K562 (cell line): ENCODE measurements at regions not wholly inside any gene's neighbourhood (a gene's known extent, or its start where the extent isn't known, plus 50 kb on each side); places are given as distances from the start of the nearest gene placed in this dataset.

ENCODE experiments used
- ATAC-seq: fragments of 200-7000 bp; cut with Tn5 transposase; 3 replicates; pipeline ENCODE4 v1.9.1; 2020; ENCODE audit warnings: moderate library complexity
- BruUV-seq: library from RNA; stranded (reverse); fragments of 400-500 nt; replicated peaks from 2 replicates; lab custom pipeline; 2021; lab: Mats Ljungman, UMichigan
- CTCF ChIA-PET: fragments of 300-600 bp; formaldehyde crosslinking; extraction: SDS; loops from one replicate; lab custom pipeline; 2021; ENCODE audit warnings: low intra/inter-chr PET ratio; lab: Yijun Ruan, JAX
- POLR2A ChIA-PET: fragments of 300-600, 350-650 bp; sonication (Branson Sonifier 250); formaldehyde crosslinking; extraction: SDS; loops from one replicate; lab custom pipeline; 2021; ENCODE audit warnings: antibody characterized with exemption, inconsistent platforms; lab: Yijun Ruan, JAX
- DNase-seq, 4 experiments: peaks; one replicate each; pipeline versions ENCODE4 v3.0.0 to v3.0.0-alpha.2; 2011 to 2018; ENCODE audit warnings: low spot score in 3 of 4, mixed read lengths in 3 of 4; ENCODE audit errors: extremely low read depth in 1 of 4
- FAIRE-seq: peaks from 2 replicates; lab custom pipeline; 2011; peaks lifted over from hg19 to GRCh38; lab: Jason Lieb, UNC
- H2AFZ ChIP-seq: 2 replicates; pipeline ENCODE4 v1.6.0; 2011; ENCODE audit warnings: low read depth, low read length, control low read depth, inconsistent platforms
- H3K27ac ChIP-seq: fragments of 200-600 bp; 3 replicates; pipeline ENCODE4 v1.8.0; 2011; ENCODE audit warnings: low read depth, mild to moderate bottlenecking, control low read depth, inconsistent platforms, low read length, moderate library complexity, mixed read lengths; ENCODE audit errors: extremely low read depth
- H3K27me3 ChIP-seq, 2 experiments: fragments of 300-600 bp in 1 of 2; 2 replicates in 1 of 2; 3 replicates in 1 of 2; pipeline versions ENCODE4 v1.6.0 to v1.8.0; 2011; ENCODE audit warnings: inconsistent platforms in 2 of 2, low read length in 2 of 2, mild to moderate bottlenecking in 1 of 2, mixed read lengths in 1 of 2, moderate library complexity in 1 of 2; ENCODE audit not compliant: control insufficient read depth in 2 of 2, insufficient read depth in 2 of 2
- H3K36me3 ChIP-seq: fragments of 300-600 bp; 3 replicates; pipeline ENCODE4 v1.8.0; 2011; ENCODE audit warnings: mild to moderate bottlenecking, low read length, inconsistent platforms; ENCODE audit not compliant: control insufficient read depth, insufficient read depth
- H3K4me1 ChIP-seq, 2 experiments: fragments of 200-600 bp in 1 of 2; replicated peaks in 1 of 2; 2 replicates in 1 of 2; 3 replicates in 1 of 2; pipeline versions ENCODE4 v1.5.1 to v1.8.0; 2011; ENCODE audit warnings: inconsistent platforms in 2 of 2, low read length in 2 of 2, mild to moderate bottlenecking in 1 of 2, mixed read lengths in 1 of 2, moderate library complexity in 1 of 2; ENCODE audit not compliant: control insufficient read depth in 2 of 2, insufficient read depth in 2 of 2
- H3K4me2 ChIP-seq: 2 replicates; pipeline ENCODE4 v1.6.1; 2011; ENCODE audit warnings: low read length, control low read depth, inconsistent platforms, mixed read lengths; ENCODE audit not compliant: insufficient read depth
- H3K4me3 ChIP-seq: fragments of 200-600 bp; sonication (generic), shearing (Covaris generic); 2 replicates; pipeline ENCODE4 v1.5.1; 2016; ENCODE audit warnings: control low read depth, inconsistent platforms
- H3K79me2 ChIP-seq: fragments of 200-600 bp; 3 replicates; pipeline ENCODE4 v1.8.0; 2011; ENCODE audit warnings: low read length, inconsistent platforms; ENCODE audit not compliant: control insufficient read depth, insufficient read depth
- H3K9ac ChIP-seq, 2 experiments: 2 replicates each; pipeline versions ENCODE4 v1.6.0 to v1.6.1; 2011; ENCODE audit warnings: low read depth in 2 of 2, low read length in 2 of 2, control low read depth in 1 of 2, inconsistent platforms in 1 of 2, mild to moderate bottlenecking in 1 of 2, mixed read lengths in 1 of 2; ENCODE audit not compliant: insufficient read depth in 1 of 2
- H3K9me1 ChIP-seq: one replicate; pipeline ENCODE4 v1.6.0; 2011; ENCODE audit warnings: inconsistent platforms, mild to moderate bottlenecking, low read length, moderate library complexity; ENCODE audit not compliant: control insufficient read depth, insufficient read depth
- H3K9me3 ChIP-seq: replicated peaks from 2 replicates; pipeline ENCODE4 v1.5.1; 2011; ENCODE audit warnings: low read depth, low read length, inconsistent platforms; ENCODE audit not compliant: control insufficient read depth, insufficient read depth
- H4K20me1 ChIP-seq: replicated peaks from 2 replicates; pipeline ENCODE4 v1.6.1; 2011; ENCODE audit warnings: low read length, inconsistent platforms, mixed read lengths; ENCODE audit not compliant: control insufficient read depth, insufficient read depth
- BACH1 ChIP-seq: fragments of 200-800 bp; sonication (Bioruptor generic); IDR thresholded peaks from 2 replicates; pipeline ENCODE4 v1.6.1; 2016; ENCODE audit warnings: missing genetic modification characterization, missing compliant biosample characterization
- BCL6 ChIP-seq: fragments of 250-450 bp; sonication (Bioruptor Pico); IDR thresholded peaks from 2 replicates; pipeline ENCODE4 v1.4.0; 2020
- ETV6 ChIP-seq, 3 experiments: fragments of 150-350 bp in 1 of 3; sonication (generic) in 1 of 3; formaldehyde crosslinking in 1 of 3; IDR thresholded peaks; 2 replicates each; pipeline versions ENCODE4 v1.6.1 to v1.8.0; 2014 to 2022; ENCODE audit warnings: borderline replicate concordance in 2 of 3, low read depth in 2 of 3, antibody characterized with exemption in 1 of 3, low read length in 1 of 3, mild to moderate bottlenecking in 1 of 3, missing genetic modification reagents in 1 of 3
- FIP1L1 ChIP-seq: fragments of 200-400 bp; formaldehyde crosslinking; IDR thresholded peaks from 2 replicates; pipeline ENCODE4 v1.6.1; 2018; ENCODE audit warnings: mild to moderate bottlenecking, low read depth, low read length; ENCODE audit not compliant: poor library complexity, severe bottlenecking
- GATAD2B ChIP-seq: fragments of 450-650 bp; IDR thresholded peaks from 2 replicates; pipeline ENCODE4 v1.6.1; 2017; ENCODE audit warnings: mild to moderate bottlenecking, borderline replicate concordance
- HDAC8 ChIP-seq: fragments of 450-650 bp; IDR thresholded peaks from 2 replicates; pipeline ENCODE4 v1.6.1; 2016; ENCODE audit warnings: mild to moderate bottlenecking, missing genetic modification characterization, moderate library complexity, missing compliant biosample characterization
- KHSRP ChIP-seq: fragments of 450-650 bp; IDR thresholded peaks from 2 replicates; pipeline ENCODE4 v1.6.1; 2017
- THRAP3 ChIP-seq: fragments of 450-650 bp; IDR thresholded peaks from 2 replicates; pipeline ENCODE4 v1.6.1; 2016; ENCODE audit warnings: mild to moderate bottlenecking, inconsistent platforms, borderline replicate concordance
- ZNF174 ChIP-seq: fragments of 250-450 bp; sonication (Bioruptor Pico); IDR thresholded peaks from 2 replicates; pipeline ENCODE4 v1.4.0; 2020; ENCODE audit warnings: mild to moderate bottlenecking
- ZNF212 ChIP-seq: fragments of 450-650 bp; formaldehyde crosslinking; IDR thresholded peaks from 2 replicates; pipeline ENCODE4 v1.4.0; 2020; ENCODE audit warnings: mild to moderate bottlenecking
- ZNF24 ChIP-seq: fragments of 450-650 bp; IDR thresholded peaks from 2 replicates; pipeline ENCODE4 v1.6.1; 2016
- ZNF277 ChIP-seq: fragments of 250-450 bp; sonication (Bioruptor Pico); IDR thresholded peaks from 2 replicates; pipeline ENCODE4 v1.8.0; 2022; ENCODE audit warnings: inconsistent platforms, mild to moderate bottlenecking, moderate library complexity, borderline replicate concordance
- WGBS: fragments of 100-300 bp; shearing (Covaris generic); methylation state at CpG from one replicate; pipeline ENCODE4 v1.1.6; 2016; ENCODE audit warnings: low coverage, mixed read lengths; ENCODE audit not compliant: insufficient coverage; ENCODE audit errors: missing lambda C conversion rate; 5-methylcytosine and 5-hydroxymethylcytosine counted together
- in situ Hi-C: fragments of 300-500 bp; cut with MboI; formaldehyde crosslinking; loops from 4 replicates; pipeline ENCODE4 v1.15.0; 2018; ENCODE audit warnings: inconsistent platforms, mixed read lengths
- intact Hi-C: fragments of 100-400 bp; cut with micrococcal nuclease; formaldehyde crosslinking; loops from 2 replicates; pipeline ENCODE4 v1.14.2; 2022
- TF ChIP-seq, protein P1 (sequence below): fragments of 450-650 bp; IDR thresholded peaks from 2 replicates; pipeline ENCODE4 v1.6.1; 2016; ENCODE audit warnings: low read depth, mild to moderate bottlenecking, moderate library complexity

- TF ChIP-seq GATAD2B = no peak
- TF ChIP-seq BACH1 = no peak
- TF ChIP-seq ETV6 (IDR thresholded peaks at IDR 0.05; ENCODE audit: borderline replicate concordance in 1 of 2, low read depth in 2 of 2, low read length in 1 of 2) = no peak
- no peak for TF ChIP-seq ETV6 (CRISPR knock-in tag; IDR thresholded peaks at IDR 0.05; ENCODE audit: borderline replicate concordance)
- no peak for TF ChIP-seq ZNF212 (CRISPR knock-in tag)
- TF ChIP-seq KHSRP = no peak
- no peak for TF ChIP-seq BCL6 (CRISPR knock-in tag)
- TF ChIP-seq, all 486 proteins: peak for 0
Measured at GRCh38 chr18:39037925-39038324, 1472.3 kb upstream of the CELF4 start (continued).

DNA sequence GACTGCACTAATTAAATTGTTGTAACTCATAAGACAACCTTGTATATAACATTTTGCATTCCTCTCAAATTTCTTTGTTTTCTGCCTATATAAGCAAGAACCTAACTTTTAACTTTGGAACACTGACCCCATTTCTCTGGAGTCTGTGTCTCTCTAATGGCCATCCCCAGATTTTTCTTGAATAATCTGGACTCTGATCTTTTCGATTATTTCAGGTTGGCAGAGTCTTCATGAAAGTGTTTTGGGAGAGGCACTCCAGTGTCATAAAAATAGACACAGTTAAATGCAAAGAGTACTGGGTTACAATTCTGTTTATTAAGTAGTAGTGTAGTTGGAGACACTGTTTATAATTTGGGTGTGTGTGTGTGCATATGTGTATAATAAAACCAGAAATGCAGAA, 1467.7 kb upstream of the CELF4 start:
- Histone ChIP-seq H3K27ac (no peak overlapping the region), H3K4me1 (no peaks in the 10 kb centered on the region), H3K79me2 (no peaks in the 10 kb centered on the region), H3K27me3 (no peaks in the 10 kb centered on the region), H3K9me3 (no peaks in the 10 kb centered on the region), H3K9ac (no peak overlapping the region), H3K4me3 (no peak overlapping the region), H2AFZ (no peak overlapping the region), H3K36me3 (no peaks in the 10 kb centered on the region), H3K9me1 (no peaks in the 10 kb centered on the region), H4K20me1 (no peaks in the 10 kb centered on the region), H3K4me2 (no peak overlapping the region)
- ChIA-PET CTCF (no interaction called here), POLR2A (no interaction called here)
- no TSS peak for BruUV-seq
- no peak for DNase-seq
- no peak for FAIRE-seq
- ATAC-seq = no peak
- TF ChIP-seq HDAC8 (no peak), ZNF24 (no peak), ZNF174 (no peak), THRAP3 (no peak), ZNF277 (no peak), FIP1L1 (no peak), KHSRP (no peak)
- TF ChIP-seq, protein P1, sequence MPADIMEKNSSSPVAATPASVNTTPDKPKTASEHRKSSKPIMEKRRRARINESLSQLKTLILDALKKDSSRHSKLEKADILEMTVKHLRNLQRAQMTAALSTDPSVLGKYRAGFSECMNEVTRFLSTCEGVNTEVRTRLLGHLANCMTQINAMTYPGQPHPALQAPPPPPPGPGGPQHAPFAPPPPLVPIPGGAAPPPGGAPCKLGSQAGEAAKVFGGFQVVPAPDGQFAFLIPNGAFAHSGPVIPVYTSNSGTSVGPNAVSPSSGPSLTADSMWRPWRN = no peak
- intact Hi-C loops (no loop called here), in situ Hi-C loops (no loop called here)
- whole genome bisulfite sequencing = 0% methylated on average over 1 of the region's 1 CpG
